ENCODE measurements at regions not wholly inside any gene's neighbourhood (a gene's known extent, or its start where the extent isn't known, plus 50 kb on each side); places are given as distances from the start of the nearest gene placed in this dataset.

- Histone ChIP-seq H3K9ac (ENCODE audit: control insufficient read depth, extremely low read depth, insufficient read depth, low read length) (no peak overlapping the region), H3K9me3 (ENCODE audit: control insufficient read depth, low read depth, low read length) (no peaks in the 10 kb centered on the region), H4K20me1 (ENCODE audit: control insufficient read depth, extremely low read depth, insufficient read depth, low read length) (no peaks in the 10 kb centered on the region), H3K79me2 (ENCODE audit: control insufficient read depth, insufficient read depth, low read length) (no peaks in the 10 kb centered on the region), H3K36me3 (ENCODE audit: control insufficient read depth in 2 of 2, extremely low read depth in 1 of 2, insufficient read depth in 2 of 2, low read length in 2 of 2) (no peaks in the 10 kb centered on the region), H3K4me3 (ENCODE audit: control insufficient read depth in 2 of 3, extremely low read depth in 1 of 3, insufficient read depth in 2 of 3, low read depth in 1 of 3, low read length in 3 of 3) (no peak overlapping the region), H3K27me3 (ENCODE audit: control insufficient read depth, extremely low read depth, insufficient read depth, low read length) (no peaks in the 10 kb centered on the region), H3K9me1 (ENCODE audit: control insufficient read depth, extremely low read depth, insufficient read depth, low read length) (no peaks in the 10 kb centered on the region), H2AFZ (ENCODE audit: control insufficient read depth, low read length) (no peak overlapping the region), H3K4me1 (ENCODE audit: control insufficient read depth, extremely low read depth, insufficient read depth, low read length) (no peaks in the 10 kb centered on the region), H3K4me2 (ENCODE audit: control insufficient read depth, extremely low read depth, insufficient read depth, low read depth, low read length) (no peak overlapping the region), H3K27ac (ENCODE audit: control insufficient read depth, insufficient read depth, low read length) (no peak overlapping the region)
- DNase-seq (ENCODE audit: low read depth, low spot score) (no peak), FAIRE-seq (no peak)
- TF ChIP-seq EZH2 (IDR thresholded peaks at IDR 0.05; ENCODE audit: low read length), result no peak
- no peak for TF ChIP-seq CTCF (optimal IDR thresholded peaks at IDR 0.05 in 1 of 3, IDR thresholded peaks at IDR 0.05 in 1 of 3, conservative IDR thresholded peaks at IDR 0.05 in 1 of 3; ENCODE audit: extremely low read depth in 1 of 3, insufficient read depth in 2 of 3, low read length in 3 of 3)
- dilution Hi-C loops (cut with MboI; ENCODE audit: extremely low pct_ligation_motif_present, low sequenced_read_pairs), result no loop called here
Measured at GRCh38 chr5:116880601-116881000, 306.0 kb upstream of the SEMA6A start.

- no peaks in the 10 kb centered on the region for H3K4me1 ChIP-seq (ENCODE audit: control insufficient read depth, extremely low read depth, insufficient read depth, low read length)
- dilution Hi-C loops (cut with MboI; ENCODE audit: extremely low pct_ligation_motif_present, low sequenced_read_pairs), result no loop called here
- H3K36me3 ChIP-seq (ENCODE audit: control insufficient read depth in 2 of 2, extremely low read depth in 1 of 2, insufficient read depth in 2 of 2, low read length in 2 of 2), result no peaks in the 10 kb centered on the region
- H3K9me1 ChIP-seq (ENCODE audit: control insufficient read depth, extremely low read depth, insufficient read depth, low read length), result no peaks in the 10 kb centered on the region
- no peak overlapping the region for H3K9ac ChIP-seq (ENCODE audit: control insufficient read depth, extremely low read depth, insufficient read depth, low read length)
- H3K27me3 ChIP-seq (ENCODE audit: control insufficient read depth, extremely low read depth, insufficient read depth, low read length), result no peaks in the 10 kb centered on the region
- H3K4me2 ChIP-seq (ENCODE audit: control insufficient read depth, extremely low read depth, insufficient read depth, low read depth, low read length), result no peak overlapping the region
- TF ChIP-seq CTCF (optimal IDR thresholded peaks at IDR 0.05 in 1 of 3, IDR thresholded peaks at IDR 0.05 in 1 of 3, conservative IDR thresholded peaks at IDR 0.05 in 1 of 3; ENCODE audit: extremely low read depth in 1 of 3, insufficient read depth in 2 of 3, low read length in 3 of 3), result no peak
- TF ChIP-seq EZH2 (IDR thresholded peaks at IDR 0.05; ENCODE audit: low read length), result no peak
- H2AFZ ChIP-seq (ENCODE audit: control insufficient read depth, low read length), result no peak overlapping the region
- FAIRE-seq (no peak), DNase-seq (ENCODE audit: low read depth, low spot score) (no peak)
- H3K27ac ChIP-seq (ENCODE audit: control insufficient read depth, insufficient read depth, low read length), result no peak overlapping the region
- no peaks in the 10 kb centered on the region for H3K9me3 ChIP-seq (ENCODE audit: control insufficient read depth, low read depth, low read length)
- no peaks in the 10 kb centered on the region for H3K79me2 ChIP-seq (ENCODE audit: control insufficient read depth, insufficient read depth, low read length)
- H4K20me1 ChIP-seq (ENCODE audit: control insufficient read depth, extremely low read depth, insufficient read depth, low read length), result no peaks in the 10 kb centered on the region
- H3K4me3 ChIP-seq (ENCODE audit: control insufficient read depth in 2 of 3, extremely low read depth in 1 of 3, insufficient read depth in 2 of 3, low read depth in 1 of 3, low read length in 3 of 3), result no peak overlapping the region
Measured at GRCh38 chr5:116880150-116880549, 305.5 kb upstream of the SEMA6A start.

All from keratinocyte (primary cell).